ENCODE measurements at regions not wholly inside any gene's neighbourhood (a gene's known extent, or its start where the extent isn't known, plus 50 kb on each side); places are given as distances from the start of the nearest gene placed in this dataset.

DNA sequence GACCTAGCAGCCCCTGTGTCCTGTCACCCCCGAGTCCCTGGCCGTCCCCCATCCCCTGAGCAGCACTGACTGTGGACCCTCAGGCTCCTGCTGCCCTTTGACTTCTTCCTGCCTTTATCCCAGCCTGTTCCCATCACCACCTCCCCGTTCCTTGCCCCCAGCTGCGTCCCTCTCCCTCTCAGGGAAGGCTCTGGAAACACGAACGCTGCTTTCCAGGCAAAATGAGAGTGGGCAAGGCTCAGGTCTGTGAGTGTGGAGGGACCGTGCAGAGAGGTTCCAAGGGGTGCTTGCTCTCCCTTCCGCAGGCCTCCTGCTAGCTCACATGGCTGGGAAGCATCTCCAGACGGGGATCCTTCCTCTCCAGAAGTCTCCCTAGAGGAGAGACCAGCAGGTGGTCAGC lies 501.8 kb upstream of the SALL3 start:
- TF ChIP-seq, protein P1, sequence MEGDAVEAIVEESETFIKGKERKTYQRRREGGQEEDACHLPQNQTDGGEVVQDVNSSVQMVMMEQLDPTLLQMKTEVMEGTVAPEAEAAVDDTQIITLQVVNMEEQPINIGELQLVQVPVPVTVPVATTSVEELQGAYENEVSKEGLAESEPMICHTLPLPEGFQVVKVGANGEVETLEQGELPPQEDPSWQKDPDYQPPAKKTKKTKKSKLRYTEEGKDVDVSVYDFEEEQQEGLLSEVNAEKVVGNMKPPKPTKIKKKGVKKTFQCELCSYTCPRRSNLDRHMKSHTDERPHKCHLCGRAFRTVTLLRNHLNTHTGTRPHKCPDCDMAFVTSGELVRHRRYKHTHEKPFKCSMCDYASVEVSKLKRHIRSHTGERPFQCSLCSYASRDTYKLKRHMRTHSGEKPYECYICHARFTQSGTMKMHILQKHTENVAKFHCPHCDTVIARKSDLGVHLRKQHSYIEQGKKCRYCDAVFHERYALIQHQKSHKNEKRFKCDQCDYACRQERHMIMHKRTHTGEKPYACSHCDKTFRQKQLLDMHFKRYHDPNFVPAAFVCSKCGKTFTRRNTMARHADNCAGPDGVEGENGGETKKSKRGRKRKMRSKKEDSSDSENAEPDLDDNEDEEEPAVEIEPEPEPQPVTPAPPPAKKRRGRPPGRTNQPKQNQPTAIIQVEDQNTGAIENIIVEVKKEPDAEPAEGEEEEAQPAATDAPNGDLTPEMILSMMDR (optimal IDR thresholded peaks at IDR 0.05 in 1 of 3, IDR thresholded peaks at IDR 0.05 in 1 of 3, conservative IDR thresholded peaks at IDR 0.05 in 1 of 3; ENCODE audit: extremely low read depth in 1 of 3, insufficient read depth in 2 of 3, low read length in 3 of 3) = no peak
- no peak for TF ChIP-seq EZH2 (IDR thresholded peaks at IDR 0.05; ENCODE audit: low read length)

Measured in keratinocyte (primary cell).